Body of pancreas (tissue), 4 donors: ENCODE measurements at regions not wholly inside any gene's neighbourhood (a gene's known extent, or its start where the extent isn't known, plus 50 kb on each side); places are given as distances from the start of the nearest gene placed in this dataset.

Experiments
- ATAC-seq: fragments of 150-250 bp; one replicate; pipeline ENCODE4 v1.9.1; 2016
- DNase-seq, 4 donors: peaks; one replicate each; pipeline ENCODE4 v3.0.0-alpha.2; 2019
- H3K27ac ChIP-seq, 4 donors: fragments of 200-600 bp; sonication (generic); 1 replicate in 3 of 4; 2 replicates in 1 of 4; pipeline versions ENCODE4 v1.5.1 to v1.6.1; 2016 to 2019; ENCODE audit warnings: mild to moderate bottlenecking in 1 of 4, mixed read lengths in 1 of 4, moderate library complexity in 1 of 4
- H3K27me3 ChIP-seq, 2 donors: fragments of 200-600 bp; sonication (generic); one replicate each; pipeline ENCODE4 v1.6.0; 2016; ENCODE audit warnings: mild to moderate bottlenecking in 1 of 2
- H3K36me3 ChIP-seq, 2 donors: fragments of 200-600 bp; sonication (generic); replicated peaks in 1 of 2; 2 replicates each; pipeline ENCODE4 v1.5.1; 2016; ENCODE audit warnings: low read depth in 2 of 2; ENCODE audit not compliant: insufficient read depth in 1 of 2
- H3K4me1 ChIP-seq: fragments of 200-600 bp; sonication (generic); one replicate; pipeline ENCODE4 v1.6.0; 2016
- H3K4me3 ChIP-seq, 2 donors: fragments of 200-600 bp; sonication (generic); 1 replicate in 1 of 2; 2 replicates in 1 of 2; pipeline ENCODE4 v1.5.1; 2016 to 2019
- H3K9me3 ChIP-seq, 3 donors: fragments of 200-600 bp; sonication (generic); 1 replicate in 2 of 3; 2 replicates in 1 of 3; pipeline ENCODE4 v1.5.1; 2016
- POLR2A ChIP-seq, 3 donors: fragments of 450-650 bp; IDR thresholded peaks; one replicate each; pipeline ENCODE4 v1.6.1; 2016; ENCODE audit warnings: antibody characterized with exemption in 3 of 3, mild to moderate bottlenecking in 2 of 3
- WGBS, 2 donors: methylation state at CpG; one replicate each; pipeline ENCODE4 v1.1.5; 2017; 5-methylcytosine and 5-hydroxymethylcytosine counted together
- intact Hi-C: fragments of 100-400 bp; cut with DNase I; formaldehyde crosslinking; loops from one replicate; pipeline ENCODE4 v1.15.1; 2023
- TF ChIP-seq, protein P1 (sequence below), 7 experiments: fragments of 450-650 bp in 4 of 7; fragments of 200-600 bp in 3 of 7; sonication (generic) in 3 of 7; IDR thresholded peaks; one replicate each; pipeline ENCODE4 v1.5.1; 2016 to 2019; ENCODE audit warnings: antibody characterized with exemption in 7 of 7

DNA sequence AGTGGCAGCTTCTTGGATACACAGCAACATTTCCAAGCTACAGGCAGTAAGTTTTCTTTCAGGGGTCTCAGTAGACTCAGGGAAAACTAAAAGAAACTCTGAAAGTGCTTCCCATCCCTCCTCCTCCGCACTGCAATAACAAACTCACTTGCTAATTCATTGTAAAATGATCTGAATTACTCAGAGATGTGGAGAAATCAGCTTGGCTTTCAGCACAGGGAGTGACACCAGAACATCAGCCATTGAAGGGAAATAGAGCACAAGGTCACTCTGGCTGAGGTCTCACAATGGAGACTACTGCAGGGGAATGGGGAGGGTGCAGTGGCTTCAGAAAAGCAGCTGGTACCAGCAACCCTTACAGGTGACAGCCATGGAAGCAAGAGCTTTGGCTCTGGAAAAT, 137.3 kb upstream of the SERP2 start:
- peak overlapping the region; percentile 2 to 56 (median 24) for H3K27ac ChIP-seq
- no peaks in the 10 kb centered on the region for H3K27me3 ChIP-seq
- ATAC-seq: no peak
- intact Hi-C loops: no loop called here
- no peak for DNase-seq
- H3K4me1 ChIP-seq: peaks cover 19% of the 10 kb centered on the region
- H3K9me3 ChIP-seq: no peaks in the 10 kb centered on the region
- H3K4me3 ChIP-seq: no peak overlapping the region
- no peaks in the 10 kb centered on the region for H3K36me3 ChIP-seq
- no peak for TF ChIP-seq POLR2A (IDR thresholded peaks at IDR 0.05)
- TF ChIP-seq, protein P1, sequence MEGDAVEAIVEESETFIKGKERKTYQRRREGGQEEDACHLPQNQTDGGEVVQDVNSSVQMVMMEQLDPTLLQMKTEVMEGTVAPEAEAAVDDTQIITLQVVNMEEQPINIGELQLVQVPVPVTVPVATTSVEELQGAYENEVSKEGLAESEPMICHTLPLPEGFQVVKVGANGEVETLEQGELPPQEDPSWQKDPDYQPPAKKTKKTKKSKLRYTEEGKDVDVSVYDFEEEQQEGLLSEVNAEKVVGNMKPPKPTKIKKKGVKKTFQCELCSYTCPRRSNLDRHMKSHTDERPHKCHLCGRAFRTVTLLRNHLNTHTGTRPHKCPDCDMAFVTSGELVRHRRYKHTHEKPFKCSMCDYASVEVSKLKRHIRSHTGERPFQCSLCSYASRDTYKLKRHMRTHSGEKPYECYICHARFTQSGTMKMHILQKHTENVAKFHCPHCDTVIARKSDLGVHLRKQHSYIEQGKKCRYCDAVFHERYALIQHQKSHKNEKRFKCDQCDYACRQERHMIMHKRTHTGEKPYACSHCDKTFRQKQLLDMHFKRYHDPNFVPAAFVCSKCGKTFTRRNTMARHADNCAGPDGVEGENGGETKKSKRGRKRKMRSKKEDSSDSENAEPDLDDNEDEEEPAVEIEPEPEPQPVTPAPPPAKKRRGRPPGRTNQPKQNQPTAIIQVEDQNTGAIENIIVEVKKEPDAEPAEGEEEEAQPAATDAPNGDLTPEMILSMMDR (IDR thresholded peaks at IDR 0.05): no peak
- 85 to 100% methylated on average over 1 of the region's 1 CpG for WGBS, 2 donors

DNA sequence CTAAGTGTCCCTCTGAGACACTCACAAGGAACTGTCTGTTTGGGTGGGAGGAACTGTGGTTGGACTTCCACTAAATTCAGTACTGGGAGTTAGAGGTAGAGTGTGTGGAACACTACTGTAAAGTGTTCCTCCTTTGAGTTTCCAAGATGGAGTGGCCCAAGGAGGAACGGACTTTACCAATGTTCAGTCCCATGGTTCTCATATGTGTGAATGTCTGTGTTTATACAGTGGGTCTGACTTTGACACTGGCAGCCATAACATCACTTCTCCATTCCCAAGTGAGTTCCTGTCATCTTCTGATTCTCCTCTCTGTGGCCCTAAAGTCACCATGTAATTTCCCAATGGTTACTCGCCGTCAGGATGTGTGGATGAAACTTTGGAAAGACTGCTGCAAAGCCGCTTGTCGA, 136.8 kb upstream of the SERP2 start:
- Histone ChIP-seq H3K9me3 (no peaks in the 10 kb centered on the region), H3K27ac (peak overlapping the region; percentile 2 to 56 (median 24)), H3K27me3 (no peaks in the 10 kb centered on the region), H3K36me3 (no peaks in the 10 kb centered on the region), H3K4me1 (peaks cover 14% of the 10 kb centered on the region), H3K4me3 (no peak overlapping the region)
- WGBS, 2 donors: 74 to 81% methylated on average over 5 of the region's 5 CpGs
- no peak for ATAC-seq
- TF ChIP-seq, protein P1 (IDR thresholded peaks at IDR 0.05): no peak
- TF ChIP-seq POLR2A (IDR thresholded peaks at IDR 0.05): no peak
- DNase-seq: no peak
- intact Hi-C loops: no loop called here

DNA sequence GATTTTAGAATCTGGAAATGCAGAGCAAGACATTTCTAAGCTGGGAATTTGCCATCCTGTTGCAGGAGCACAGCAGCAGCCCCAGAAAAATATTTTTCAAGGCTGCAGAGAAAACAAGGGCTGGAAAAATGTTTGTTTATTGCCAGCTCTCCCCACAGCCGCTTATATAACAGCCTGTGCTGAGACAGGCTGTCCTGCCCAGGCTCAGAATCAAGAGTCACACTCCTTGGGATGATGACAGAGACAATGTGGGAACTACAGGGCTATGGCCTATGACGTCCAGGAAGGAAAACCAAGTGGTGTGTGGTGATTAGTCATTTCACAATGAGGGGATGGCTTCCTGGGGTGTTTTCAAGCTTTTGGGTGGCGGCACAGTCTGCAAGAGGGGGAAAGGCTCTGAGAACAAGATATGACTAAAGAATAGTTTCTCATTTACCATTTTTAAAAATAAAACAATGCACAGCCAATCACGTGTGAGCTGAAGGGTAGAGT, 136.3 kb upstream of the SERP2 start:
- peaks cover 9% of the 10 kb centered on the region for H3K4me1 ChIP-seq
- H3K27me3 ChIP-seq: no peaks in the 10 kb centered on the region
- DNase-seq (peak in 3 of 4 donors; percentile 36 to 69 (median 51)), ATAC-seq (peak; percentile 80)
- H3K4me3 ChIP-seq: no peak overlapping the region
- 41 to 44% methylated on average over 4 of the region's 4 CpGs for WGBS, 2 donors
- no peaks in the 10 kb centered on the region for H3K36me3 ChIP-seq
- H3K27ac ChIP-seq: peak overlapping the region in 3 of 4 donors; percentile 2 to 56 (median 29)
- intact Hi-C loops: no loop called here
- H3K9me3 ChIP-seq: no peaks in the 10 kb centered on the region
- TF ChIP-seq, protein P1 (IDR thresholded peaks at IDR 0.05): no peak
- TF ChIP-seq POLR2A (IDR thresholded peaks at IDR 0.05): peak in 1 of 3 donors; percentile 6

DNA sequence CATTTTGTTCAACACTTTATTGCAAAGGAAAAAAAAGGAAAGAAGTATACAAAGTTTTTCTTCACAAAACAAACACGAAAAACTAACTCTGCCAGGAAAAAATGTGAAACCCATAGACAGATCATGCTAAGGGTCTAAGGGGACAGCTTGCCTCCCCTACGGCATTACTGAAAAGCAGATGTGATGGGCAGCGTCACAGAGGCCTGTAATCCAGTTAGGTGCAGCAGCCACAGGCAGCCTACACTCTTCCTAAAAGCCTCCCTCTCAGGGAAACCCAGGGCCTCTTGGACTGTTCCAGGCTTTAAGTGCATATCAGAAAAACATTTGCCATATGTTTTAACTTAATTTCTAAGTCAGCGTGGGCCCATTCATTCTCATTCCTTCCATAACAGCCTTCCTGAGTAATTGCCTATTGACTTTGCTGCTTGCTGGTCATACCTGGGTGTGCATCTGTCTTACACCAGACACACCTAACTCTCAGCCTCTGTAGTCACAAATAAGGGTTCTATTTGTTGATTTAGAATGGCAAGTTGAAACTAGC, 135.7 kb upstream of the SERP2 start:
- peaks cover 3% of the 10 kb centered on the region for H3K4me1 ChIP-seq
- 69 to 83% methylated on average over 4 of the region's 4 CpGs for WGBS, 2 donors
- intact Hi-C loops: no loop called here
- no peaks in the 10 kb centered on the region for H3K9me3 ChIP-seq
- peak overlapping the region in 2 of 4 donors; percentile 4 to 29 for H3K27ac ChIP-seq
- no peaks in the 10 kb centered on the region for H3K27me3 ChIP-seq
- ATAC-seq (no peak), DNase-seq (no peak)
- no peak overlapping the region for H3K4me3 ChIP-seq
- H3K36me3 ChIP-seq: no peaks in the 10 kb centered on the region
- TF ChIP-seq, protein P1 (IDR thresholded peaks at IDR 0.05): no peak
- no peak for TF ChIP-seq POLR2A (IDR thresholded peaks at IDR 0.05)

DNA sequence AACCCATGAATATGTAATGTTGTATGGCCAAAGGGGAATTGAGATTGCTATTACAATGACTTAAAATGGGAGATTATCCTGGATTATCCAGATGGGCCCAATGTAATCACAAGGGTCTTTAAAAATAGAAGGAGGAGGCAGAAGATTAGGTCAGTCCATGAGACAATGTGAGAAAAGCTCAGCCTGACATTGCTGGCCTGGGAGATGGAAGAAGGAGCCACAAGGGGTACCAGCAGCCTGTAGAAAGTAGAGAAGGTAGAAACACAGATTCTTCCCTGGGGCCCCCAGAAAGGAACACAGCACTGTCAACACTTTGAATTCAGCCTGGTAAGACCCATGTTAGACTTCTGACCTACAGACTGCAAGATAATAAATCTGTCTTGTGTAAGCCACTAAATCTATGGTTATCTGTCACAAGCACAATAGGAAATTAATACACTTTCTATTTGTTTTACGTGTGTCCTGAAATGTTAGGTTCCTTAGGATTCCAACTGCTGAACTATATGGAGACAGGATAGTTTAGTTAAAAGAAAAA, 132.9 kb upstream of the SERP2 start:
- intact Hi-C loops: no loop called here
- Histone ChIP-seq H3K9me3 (no peaks in the 10 kb centered on the region), H3K27ac (no peak overlapping the region), H3K27me3 (no peaks in the 10 kb centered on the region), H3K4me1 (no peaks in the 10 kb centered on the region), H3K36me3 (no peaks in the 10 kb centered on the region), H3K4me3 (no peak overlapping the region)
- ATAC-seq (no peak), DNase-seq (no peak)
- 56 to 76% methylated on average over 1 of the region's 1 CpG for WGBS, 2 donors
- TF ChIP-seq, protein P1 (IDR thresholded peaks at IDR 0.05): no peak
- no peak for TF ChIP-seq POLR2A (IDR thresholded peaks at IDR 0.05)
